Epithelial cell of proximal tubule (primary cell): ENCODE measurements at regions not wholly inside any gene's neighbourhood (a gene's known extent, or its start where the extent isn't known, plus 50 kb on each side); places are given as distances from the start of the nearest gene placed in this dataset.

Source experiments
- DNase-seq: peaks from one replicate; pipeline ENCODE4 v3.0.0-alpha.2; 2011; ENCODE audit warnings: low read depth
- H3K4me3 ChIP-seq: 2 replicates; pipeline ENCODE4 v1.5.1; 2011; ENCODE audit warnings: low read depth, mild to moderate bottlenecking, low read length
- CTCF ChIP-seq: conservative IDR thresholded peaks from 2 replicates; pipeline ENCODE4 v1.5.1; 2012; ENCODE audit warnings: low read depth, mild to moderate bottlenecking, low read length

DNA sequence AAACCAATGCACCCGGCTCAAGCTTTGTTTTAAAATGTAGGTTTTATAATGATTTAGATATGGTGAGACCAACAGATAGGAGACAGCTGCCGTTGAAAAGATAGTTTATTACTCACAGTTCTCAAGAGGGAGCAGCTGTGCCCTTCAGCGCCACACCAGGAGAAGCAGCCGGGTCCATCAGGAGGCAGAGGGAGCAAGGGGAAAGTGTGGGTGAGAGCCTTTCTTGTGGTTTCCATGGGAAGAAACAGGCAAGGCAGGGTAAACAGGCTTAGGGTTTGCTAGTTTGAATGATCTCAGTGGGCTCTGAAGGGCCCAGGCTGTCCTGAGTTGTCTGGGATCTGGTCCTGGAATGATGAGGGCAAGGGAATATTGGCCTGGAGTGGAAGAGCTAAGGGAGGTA lies 117.7 kb upstream of the PLCB4 start:
- TF ChIP-seq CTCF: no peak
- no peak for DNase-seq
- no peak overlapping the region for H3K4me3 ChIP-seq

- no peak for DNase-seq
- no peak for TF ChIP-seq CTCF
- no peak overlapping the region for H3K4me3 ChIP-seq
These were observed 116.2 kb upstream of the PLCB4 start for GRCh38 chr20:8952721-8953120.

DNA sequence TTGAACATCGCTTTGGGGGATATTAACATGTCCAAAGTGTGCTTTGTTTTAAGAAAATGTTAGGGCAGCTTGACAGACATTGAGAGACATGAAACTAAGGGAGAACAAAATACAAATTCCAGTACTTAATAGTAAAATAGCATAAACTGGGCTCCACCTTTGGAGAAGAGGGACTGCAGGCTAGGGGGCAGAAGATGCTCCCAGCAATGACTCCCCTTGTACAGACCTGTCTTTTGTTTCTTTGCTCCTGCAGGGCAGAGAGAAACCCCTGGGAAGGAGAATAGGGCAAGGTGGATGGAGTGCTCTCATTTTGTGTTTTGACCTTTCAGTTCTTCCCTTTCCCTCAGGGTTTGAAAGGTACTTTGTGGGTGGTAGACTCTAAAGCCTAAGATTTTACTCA lies 115.6 kb upstream of the PLCB4 start:
- no peak overlapping the region for H3K4me3 ChIP-seq
- peak; percentile 11 for TF ChIP-seq CTCF
- DNase-seq: no peak

GRCh38 chr20:8960241-8960640 lies 108.6 kb upstream of the PLCB4 start:
- no peak overlapping the region for H3K4me3 ChIP-seq
- DNase-seq: no peak
- TF ChIP-seq CTCF: no peak

DNA sequence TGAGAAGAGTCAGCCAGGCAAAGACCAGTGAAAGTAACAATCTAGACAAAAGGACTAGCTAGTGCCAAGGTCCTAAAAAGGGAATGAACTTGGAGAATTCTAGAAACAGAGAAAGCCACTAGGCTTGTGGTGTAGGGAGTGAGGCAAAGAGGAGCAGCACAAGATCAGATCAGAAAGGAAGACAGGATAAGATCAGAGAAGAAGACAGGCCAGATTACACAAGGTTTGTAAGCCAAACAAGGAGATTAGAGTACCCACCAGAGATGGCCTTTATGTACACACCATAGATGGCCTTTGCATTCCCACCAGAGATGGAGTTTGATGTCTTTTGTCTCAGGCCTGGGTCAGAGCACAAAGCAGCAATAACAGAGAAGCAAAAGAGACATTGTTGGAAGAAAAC lies 105.6 kb upstream of the PLCB4 start:
- no peak for TF ChIP-seq CTCF
- no peak overlapping the region for H3K4me3 ChIP-seq

GRCh38 chr20:8964959-8965562 lies 103.8 kb upstream of the PLCB4 start:
- no peak for TF ChIP-seq CTCF

More for the DNA sequence above, 105.6 kb upstream of the PLCB4 start:
- no peak for DNase-seq

DNA sequence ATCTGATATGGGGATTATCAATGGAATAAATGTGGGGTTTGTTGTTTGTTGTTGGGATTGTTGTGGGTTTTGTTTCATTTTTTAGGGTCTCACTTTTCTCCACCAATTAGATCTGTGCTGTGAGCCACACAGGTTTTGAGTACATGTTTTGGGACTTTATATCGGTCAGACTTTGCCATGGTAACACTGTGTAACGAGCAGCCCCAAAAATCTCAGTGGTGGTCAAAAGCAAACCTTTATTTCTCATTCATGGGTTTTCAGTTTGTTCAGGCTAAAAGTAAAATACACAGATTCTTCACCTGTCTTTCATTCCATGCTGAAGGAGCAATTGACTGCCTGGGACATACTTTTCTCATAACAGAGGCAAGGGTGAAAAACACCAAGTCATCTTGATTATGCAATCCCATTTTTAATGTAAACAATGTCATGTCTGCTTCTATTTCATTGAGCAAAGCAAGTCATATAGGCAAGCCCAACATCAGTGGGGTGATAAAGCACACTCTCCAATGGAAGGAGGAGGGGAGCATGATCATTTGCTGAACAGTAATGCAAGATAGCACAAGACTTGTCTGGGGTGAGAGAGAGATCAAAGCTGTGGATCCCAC lies 101.1 kb upstream of the PLCB4 start:
- no peak overlapping the region for H3K4me3 ChIP-seq
- no peak for TF ChIP-seq CTCF
- DNase-seq: no peak

More at GRCh38 chr20:8964959-8965562, 103.8 kb upstream of the PLCB4 start:
- no peak overlapping the region for H3K4me3 ChIP-seq
- DNase-seq: no peak
